Colonic mucosa (tissue), 4 donors: ENCODE measurements at regions not wholly inside any gene's neighbourhood (a gene's known extent, or its start where the extent isn't known, plus 50 kb on each side); places are given as distances from the start of the nearest gene placed in this dataset.
"Not testable (repeated sequence)": the region's sequence is repeated elsewhere in the genome, so short reads cannot be mapped to it uniquely, and the experiment has no call there.

Source experiments
- DNase-seq: peaks from one replicate; pipeline ENCODE4 v3.0.0-alpha.2; 2020
- H3K27ac ChIP-seq: fragments of 200-600 bp; one replicate; pipeline ENCODE4 v1.8.0; 2021
- H3K27me3 ChIP-seq: fragments of 200-600 bp; one replicate; pipeline ENCODE4 v1.8.0; 2021
- H3K36me3 ChIP-seq: fragments of 200-600 bp; one replicate; pipeline ENCODE4 v1.8.0; 2021
- H3K4me1 ChIP-seq: fragments of 200-600 bp; one replicate; pipeline ENCODE4 v1.8.0; 2021; ENCODE audit warnings: mild to moderate bottlenecking
- H3K4me3 ChIP-seq: fragments of 200-600 bp; one replicate; pipeline ENCODE4 v1.8.0; 2021
- H3K9ac ChIP-seq, 2 donors: one replicate each; pipeline ENCODE4 v1.7.0; 2013; ENCODE audit warnings: control low read depth in 2 of 2, low read depth in 2 of 2, low read length in 2 of 2
- H3K9me3 ChIP-seq: fragments of 200-600 bp; one replicate; pipeline ENCODE4 v1.8.0; 2021
- CTCF ChIP-seq: fragments of 200-600 bp; IDR thresholded peaks from one replicate; pipeline ENCODE4 v1.8.0; 2022; ENCODE audit warnings: antibody characterized with exemption, mild to moderate bottlenecking
- intact Hi-C: fragments of 100-400 bp; cut with DNase I; formaldehyde crosslinking; loops from one replicate; pipeline ENCODE4 v1.14.1; 2022
- donor health status: healthy.
- donor health status: DM: no; HTN: no; CAD: no.
- donor health status: DM: no; HTN: no; CAD: no.

- TF ChIP-seq CTCF: no peak
These were observed 82.4 kb upstream of the KCND2 start for GRCh38 chr7:120190566-120190965.

GRCh38 chr7:120191423-120191822 is 81.6 kb upstream of the KCND2 start:
- intact Hi-C loops, H3K4me1 ChIP-seq: not testable (repeated sequence)

More at GRCh38 chr7:120190566-120190965, 82.4 kb upstream of the KCND2 start:
- Histone ChIP-seq H3K27me3 (no peaks in the 10 kb centered on the region), H3K36me3 (no peaks in the 10 kb centered on the region), H3K9me3 (no peaks in the 10 kb centered on the region), H3K9ac (no peak overlapping the region), H3K27ac (no peak overlapping the region), H3K4me1 (no peaks in the 10 kb centered on the region), H3K4me3 (no peak overlapping the region)
- intact Hi-C loops: no loop called here
- DNase-seq: no peak

GRCh38 chr7:120201290-120201689 is 71.7 kb upstream of the KCND2 start:
- H3K27me3 ChIP-seq: no peaks in the 10 kb centered on the region
- TF ChIP-seq CTCF: no peak
- intact Hi-C loops: no loop called here
- DNase-seq: no peak
- H3K9me3 ChIP-seq: no peaks in the 10 kb centered on the region
- H3K27ac ChIP-seq: no peak overlapping the region
- no peaks in the 10 kb centered on the region for H3K36me3 ChIP-seq
- no peak overlapping the region for H3K4me3 ChIP-seq
- H3K9ac ChIP-seq: no peak overlapping the region
- H3K4me1 ChIP-seq: no peaks in the 10 kb centered on the region

More at GRCh38 chr7:120191423-120191822, 81.6 kb upstream of the KCND2 start:
- not testable (repeated sequence) for DNase-seq, H3K9me3 ChIP-seq, H3K36me3 ChIP-seq, H3K27ac ChIP-seq, H3K27me3 ChIP-seq, H3K9ac ChIP-seq, H3K4me3 ChIP-seq

DNA sequence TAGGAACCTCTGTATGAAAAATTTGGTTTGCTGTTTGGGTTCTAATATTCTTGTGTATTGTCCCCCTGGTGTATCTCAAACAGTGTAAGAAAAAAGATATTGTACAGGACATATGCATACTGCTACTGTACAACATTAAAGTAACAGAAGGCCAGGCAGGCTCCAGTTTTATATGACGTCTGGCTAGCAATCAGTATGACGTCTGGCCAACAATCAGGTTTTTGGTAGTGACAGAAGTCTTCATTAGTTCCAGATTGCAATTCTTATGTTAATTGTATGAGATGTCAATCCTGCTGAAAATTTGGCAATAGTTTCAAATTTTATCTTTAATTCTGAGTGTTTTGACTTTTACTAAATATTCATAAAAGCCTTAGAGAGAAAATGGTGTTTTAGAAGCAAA is 67.9 kb upstream of the KCND2 start:
- no peak overlapping the region for H3K9ac ChIP-seq
- no peaks in the 10 kb centered on the region for H3K27me3 ChIP-seq
- no peak for DNase-seq
- no peaks in the 10 kb centered on the region for H3K4me1 ChIP-seq
- H3K4me3 ChIP-seq: no peak overlapping the region
- intact Hi-C loops: no loop called here
- H3K27ac ChIP-seq: no peak overlapping the region
- no peaks in the 10 kb centered on the region for H3K9me3 ChIP-seq
- TF ChIP-seq CTCF: no peak
- H3K36me3 ChIP-seq: no peaks in the 10 kb centered on the region

GRCh38 chr7:120207037-120207436 is 65.9 kb upstream of the KCND2 start:
- Histone ChIP-seq H3K9me3 (no peaks in the 10 kb centered on the region), H3K27me3 (no peaks in the 10 kb centered on the region), H3K27ac (no peak overlapping the region), H3K36me3 (no peaks in the 10 kb centered on the region), H3K4me1 (no peaks in the 10 kb centered on the region), H3K9ac (no peak overlapping the region), H3K4me3 (no peak overlapping the region)
- DNase-seq: no peak
- no peak for TF ChIP-seq CTCF
- intact Hi-C loops: no loop called here

- no peaks in the 10 kb centered on the region for H3K4me1 ChIP-seq
- H3K36me3 ChIP-seq: no peaks in the 10 kb centered on the region
- H3K27ac ChIP-seq: no peak overlapping the region
- H3K9me3 ChIP-seq: no peaks in the 10 kb centered on the region
- intact Hi-C loops: no loop called here
- DNase-seq: no peak
- no peak overlapping the region for H3K9ac ChIP-seq
- TF ChIP-seq CTCF: no peak
- H3K27me3 ChIP-seq: no peaks in the 10 kb centered on the region
- H3K4me3 ChIP-seq: no peak overlapping the region
These were observed 57.3 kb upstream of the KCND2 start for GRCh38 chr7:120215654-120216053.
